GM23338 (cell line): ENCODE measurements at regions not wholly inside any gene's neighbourhood (a gene's known extent, or its start where the extent isn't known, plus 50 kb on each side); places are given as distances from the start of the nearest gene placed in this dataset. TPM values are rescaled to one million over a fixed set of nuclear protein-coding genes. Genes with fewer than 3 reads are reported as not detected.

ENCODE experiments used
- small RNA-seq: library from RNA; depleted of rRNA; stranded (forward); fragments of <200 nt; gene quantifications from one replicate; pipeline ENCODE3, GENCODE V24; 2014; ENCODE audit warnings: low replicate concordance

Small RNA genes lying in the stretch of these regions (small RNA-seq; reads per million reads assigned to genes)
- gene RN7SL7P, result not detected
